CD4-positive, alpha-beta T cell treated with Interleukin-4 for 4 hours (primary cell): ENCODE measurements at regions not wholly inside any gene's neighbourhood (a gene's known extent, or its start where the extent isn't known, plus 50 kb on each side); places are given as distances from the start of the nearest gene placed in this dataset.

Experiments used
- DNase-seq: peaks from one replicate; pipeline ENCODE4 v3.0.0-alpha.2; 2020

DNA sequence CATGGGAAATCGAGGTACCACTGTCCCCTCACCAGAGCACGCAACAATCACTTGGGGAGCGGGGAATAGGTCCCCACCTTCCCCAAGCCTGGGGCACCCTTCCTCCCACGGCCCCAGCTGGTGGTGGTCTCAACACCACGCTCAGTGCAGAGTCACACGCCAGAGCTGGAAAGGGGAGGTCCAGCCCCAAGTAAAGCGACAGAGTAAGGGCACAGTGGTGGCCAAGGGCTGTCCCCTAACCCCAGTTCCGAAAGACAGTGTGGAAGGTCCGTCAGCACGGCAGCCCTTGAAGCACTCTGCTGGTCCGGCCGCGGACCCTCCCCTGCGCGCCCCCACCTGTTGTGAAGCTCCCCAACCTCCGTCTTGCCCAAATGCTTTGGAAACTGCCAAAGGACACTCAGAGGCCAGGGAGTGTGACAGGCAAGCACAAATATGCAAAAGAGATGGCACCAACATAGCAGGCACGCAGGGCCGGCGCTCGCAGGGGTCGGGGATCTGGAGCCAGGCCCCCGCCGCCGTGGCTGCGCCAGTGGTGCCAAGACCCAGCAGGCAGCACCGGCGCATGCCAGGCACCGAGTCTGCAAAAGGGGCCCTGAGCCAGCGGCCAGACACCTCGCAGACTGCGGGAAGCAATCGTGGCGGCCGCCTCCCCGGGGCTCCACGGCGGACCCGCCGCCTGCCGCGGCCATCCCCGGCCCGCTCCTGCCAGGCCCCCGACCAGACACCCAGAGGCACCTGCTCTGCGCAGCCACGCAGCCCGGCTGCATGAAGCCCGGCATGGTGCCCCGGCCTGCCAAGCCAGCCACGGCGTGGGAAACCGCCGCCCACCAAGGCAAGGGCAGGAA lies 51.6 kb upstream of the SRRM3 start:
- no peak for DNase-seq
